Brain microvascular endothelial cell (primary cell): ENCODE measurements at regions not wholly inside any gene's neighbourhood (a gene's known extent, or its start where the extent isn't known, plus 50 kb on each side); places are given as distances from the start of the nearest gene placed in this dataset.

Experiments used
- DNase-seq: peaks from one replicate; pipeline ENCODE4 v3.0.0-alpha.2; 2020
- H3K27ac ChIP-seq: fragments of 250-450 bp; sonication (Bioruptor Pico); 2 replicates; pipeline ENCODE4 v1.5.1; 2020; ENCODE audit warnings: mild to moderate bottlenecking, moderate library complexity
- H3K27me3 ChIP-seq: fragments of 250-450 bp; sonication (Bioruptor Pico); replicated peaks from 2 replicates; pipeline ENCODE4 v1.5.1; 2020; ENCODE audit warnings: mild to moderate bottlenecking
- H3K36me3 ChIP-seq: fragments of 250-450 bp; sonication (Bioruptor Pico); replicated peaks from 2 replicates; pipeline ENCODE4 v1.5.1; 2020; ENCODE audit warnings: mild to moderate bottlenecking
- H3K4me3 ChIP-seq: 2 replicates; pipeline ENCODE4 v1.5.1; 2011; ENCODE audit warnings: low read depth, mild to moderate bottlenecking, control low read depth, low read length, moderate library complexity
- CTCF ChIP-seq: IDR thresholded peaks from 2 replicates; pipeline ENCODE4 v1.5.1; 2011; ENCODE audit warnings: low read depth, mild to moderate bottlenecking, moderate library complexity, low read length, control low read depth, inconsistent platforms; ENCODE audit errors: missing control alignments
- in situ Hi-C: cut with HindIII; loops from 2 replicates; pipeline ENCODE4 v1.10.0; 2017; ENCODE audit warnings: low sequenced_read_pairs, low pct_ligation_motif_present

GRCh38 chr18:41543815-41544214 is 411.2 kb upstream of the PIK3C3 start:
- H3K27ac ChIP-seq: no peak overlapping the region
- in situ Hi-C loops: no loop called here
- H3K4me3 ChIP-seq: no peak overlapping the region
- DNase-seq: no peak
- H3K36me3 ChIP-seq: no peaks in the 10 kb centered on the region
- no peaks in the 10 kb centered on the region for H3K27me3 ChIP-seq
- TF ChIP-seq CTCF: no peak

- no peak overlapping the region for H3K4me3 ChIP-seq
- in situ Hi-C loops: no loop called here
- H3K36me3 ChIP-seq: no peaks in the 10 kb centered on the region
- H3K27me3 ChIP-seq: no peaks in the 10 kb centered on the region
- H3K27ac ChIP-seq: no peak overlapping the region
- DNase-seq: no peak
- no peak for TF ChIP-seq CTCF
These were observed 414.7 kb upstream of the PIK3C3 start for GRCh38 chr18:41540237-41540871.

DNA sequence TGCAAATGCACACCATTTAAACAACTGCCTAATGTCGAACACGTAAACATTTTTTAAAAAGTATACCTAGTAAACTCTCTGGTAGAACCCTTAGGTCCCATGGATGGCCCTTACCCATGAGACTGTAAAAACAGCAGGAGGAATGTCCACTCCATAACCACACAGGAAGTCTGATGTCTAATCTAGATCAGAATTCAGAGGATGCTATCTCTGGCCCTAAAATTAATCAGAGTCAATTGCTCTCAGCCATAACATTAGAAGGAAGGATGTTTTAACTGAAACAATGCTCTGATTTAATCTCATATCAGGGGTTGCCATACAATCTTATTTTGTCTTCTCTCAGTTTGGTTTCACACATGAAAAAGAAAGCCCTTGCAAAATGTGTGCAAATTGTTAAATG is 416.3 kb upstream of the PIK3C3 start:
- in situ Hi-C loops: no loop called here
- TF ChIP-seq CTCF: no peak
- no peaks in the 10 kb centered on the region for H3K27me3 ChIP-seq
- no peak overlapping the region for H3K4me3 ChIP-seq
- no peak overlapping the region for H3K27ac ChIP-seq
- no peaks in the 10 kb centered on the region for H3K36me3 ChIP-seq
- peak; percentile 0 for DNase-seq

- in situ Hi-C loops: no loop called here
- DNase-seq: no peak
- no peaks in the 10 kb centered on the region for H3K36me3 ChIP-seq
- TF ChIP-seq CTCF: no peak
- no peak overlapping the region for H3K4me3 ChIP-seq
- H3K27me3 ChIP-seq: no peaks in the 10 kb centered on the region
- H3K27ac ChIP-seq: no peak overlapping the region
These were observed 417.4 kb upstream of the PIK3C3 start for GRCh38 chr18:41537666-41538065.

- H3K27ac ChIP-seq: no peak overlapping the region
- peak; percentile 1 for DNase-seq
- H3K27me3 ChIP-seq: no peaks in the 10 kb centered on the region
- TF ChIP-seq CTCF: peak; percentile 40
- H3K4me3 ChIP-seq: no peak overlapping the region
- no peaks in the 10 kb centered on the region for H3K36me3 ChIP-seq
- in situ Hi-C loops: no loop called here
These were observed 422.5 kb upstream of the PIK3C3 start for GRCh38 chr18:41532344-41533086.
